Amniotic stem cell (primary cell): ENCODE measurements at regions not wholly inside any gene's neighbourhood (a gene's known extent, or its start where the extent isn't known, plus 50 kb on each side); places are given as distances from the start of the nearest gene placed in this dataset.
"Not testable (repeated sequence)": the region's sequence is repeated elsewhere in the genome, so short reads cannot be mapped to it uniquely, and the experiment has no call there.

Experiments used
- DNase-seq: peaks from one replicate; lab custom pipeline; 2025; lab: John Stamatoyannopoulos, UW

DNA sequence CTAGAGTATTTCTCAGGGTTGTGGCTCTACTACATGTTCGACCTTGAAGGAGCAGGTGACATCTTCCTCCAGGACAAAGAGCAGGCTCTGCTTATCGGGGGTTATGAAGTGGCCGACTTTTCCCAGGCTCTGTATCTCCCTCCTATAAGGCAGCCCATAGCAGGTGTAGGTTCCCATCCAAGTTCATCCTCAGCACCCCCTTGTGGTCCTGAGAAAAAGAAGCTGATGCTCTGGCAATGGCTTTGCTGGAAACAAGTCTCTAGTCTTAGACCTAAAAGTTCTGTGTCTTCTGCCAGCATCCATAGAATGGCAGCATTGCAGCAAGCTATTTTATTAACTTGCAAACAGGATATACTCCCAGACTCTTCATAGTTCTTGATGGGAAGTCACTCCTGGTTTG is 836.6 kb upstream of the PRKX start:
- DNase-seq, result no peak

DNA sequence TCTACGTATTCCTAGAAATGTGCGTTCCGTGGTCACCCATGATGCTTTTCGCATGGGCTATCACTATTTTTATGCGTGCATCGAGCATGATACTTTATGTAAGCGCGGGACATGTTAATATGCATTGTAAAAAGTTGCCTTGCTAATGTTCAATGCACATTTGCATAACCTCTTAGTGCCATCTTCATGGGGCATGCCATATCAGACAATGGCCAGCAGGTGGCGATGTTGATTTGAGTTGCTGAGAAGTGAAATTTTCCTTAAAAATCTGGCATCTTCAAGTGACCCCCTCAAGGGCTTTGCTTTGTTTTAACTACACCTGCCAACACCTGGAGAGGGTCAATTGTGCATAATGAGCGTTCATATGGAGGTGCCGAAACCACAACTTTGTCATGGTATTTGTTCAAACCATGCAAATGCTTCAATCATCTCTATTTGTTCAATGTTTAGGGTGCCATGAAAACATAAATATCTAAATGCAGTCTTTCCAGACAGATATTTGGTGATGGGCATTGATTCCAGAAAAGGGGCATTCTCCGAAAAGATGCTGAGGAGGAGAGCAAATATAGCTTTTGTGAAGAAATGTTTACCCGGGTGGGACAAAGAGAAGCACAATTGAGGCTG is 833.9 kb upstream of the PRKX start:
- DNase-seq, result peak; percentile 19

DNA sequence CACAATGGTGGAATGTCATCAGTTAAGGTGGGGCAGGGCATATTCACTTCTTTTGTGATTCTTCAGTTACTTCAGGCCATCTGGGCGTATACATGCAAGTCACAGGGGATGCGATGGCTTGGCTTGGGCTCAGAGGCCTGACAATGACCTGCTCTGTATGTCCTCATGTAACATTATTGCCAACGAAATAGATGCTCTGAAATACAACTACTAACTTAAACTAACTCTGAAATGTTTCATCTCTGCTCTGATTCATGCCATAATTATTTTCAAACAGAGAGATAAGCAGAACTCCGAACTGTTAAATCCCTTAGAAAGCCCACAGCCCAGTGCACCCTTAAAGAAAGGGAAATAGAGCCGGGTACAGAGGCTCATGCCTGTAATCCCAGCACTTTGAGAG is 832.7 kb upstream of the PRKX start:
- DNase-seq, result not testable (repeated sequence)

DNA sequence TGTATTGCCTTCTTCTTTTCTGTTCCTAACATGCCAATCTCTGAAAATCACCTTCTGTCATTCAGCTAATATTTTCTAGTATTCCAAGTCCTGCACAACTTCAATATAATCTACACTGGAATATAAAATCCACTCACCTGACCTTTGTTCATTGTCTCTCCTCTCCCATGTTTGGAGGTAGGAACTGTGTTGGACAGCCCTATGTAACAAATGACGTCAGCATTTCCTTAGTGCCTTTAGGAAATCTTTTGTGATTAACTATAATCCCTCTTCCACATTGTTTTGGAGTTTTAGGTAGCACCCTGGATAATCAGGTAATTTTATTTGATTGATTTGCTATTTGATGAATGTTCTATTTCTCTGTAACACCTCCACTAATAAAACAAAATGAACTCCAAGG is 814.8 kb upstream of the PRKX start:
- no peak for DNase-seq

DNA sequence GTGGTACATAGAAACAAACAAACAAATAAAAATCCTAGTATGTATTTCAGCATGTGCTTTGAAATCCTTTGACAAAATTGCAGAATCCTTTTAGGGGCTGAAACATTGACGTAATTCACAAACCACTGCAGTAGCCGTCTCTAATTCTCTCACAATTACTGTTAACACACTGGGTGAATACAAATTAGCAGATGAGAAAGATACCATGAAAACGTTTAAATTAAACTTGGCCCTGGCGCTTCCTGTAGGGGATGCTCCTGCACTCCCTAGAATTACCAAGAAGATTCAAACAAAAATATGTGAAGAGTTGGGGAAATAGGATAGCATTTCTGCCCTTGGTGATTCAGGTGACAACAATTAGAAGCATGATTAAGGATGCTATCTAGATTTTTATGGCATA is 772.5 kb upstream of the PRKX start:
- no peak for DNase-seq

DNA sequence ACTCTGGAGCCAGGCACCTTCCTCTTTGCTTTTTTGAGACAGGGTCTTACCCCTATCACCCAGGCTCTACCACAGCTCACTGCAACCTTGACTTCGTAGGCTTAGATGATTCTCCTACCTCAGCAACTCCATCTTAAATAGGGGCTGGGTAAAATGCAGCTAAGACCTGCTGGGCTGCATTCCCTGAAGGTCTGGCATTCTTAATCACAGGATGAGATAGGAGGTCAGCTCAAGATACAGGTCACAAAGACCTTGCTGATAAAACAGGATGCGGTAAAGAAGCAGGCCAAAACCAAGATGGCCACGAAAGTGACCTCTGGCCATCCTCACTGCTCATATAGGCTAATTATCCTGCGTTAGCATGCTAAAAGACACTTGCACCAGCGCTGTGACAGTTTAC is 770.8 kb upstream of the PRKX start:
- DNase-seq, result no peak

DNA sequence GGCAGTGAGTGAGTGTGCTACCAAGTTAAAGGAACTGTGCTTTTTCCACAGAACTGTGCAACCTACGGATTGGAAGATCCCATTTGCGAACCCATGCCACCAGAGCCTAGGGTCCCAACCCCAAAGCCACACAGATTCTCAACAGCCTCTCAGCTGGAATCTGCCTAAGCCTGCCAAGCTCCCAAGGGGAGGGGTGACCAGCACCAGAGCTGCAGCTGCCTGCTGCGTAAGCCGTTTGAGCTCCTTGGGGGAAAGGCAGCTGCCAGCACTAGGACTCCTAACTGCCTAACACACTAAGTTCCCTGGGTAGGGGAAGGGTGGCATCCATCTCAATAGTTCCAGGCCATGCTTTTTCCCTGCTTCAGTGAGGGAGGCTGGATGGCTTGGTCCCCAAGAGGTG is 738.1 kb upstream of the PRKX start:
- DNase-seq, result no peak

DNA sequence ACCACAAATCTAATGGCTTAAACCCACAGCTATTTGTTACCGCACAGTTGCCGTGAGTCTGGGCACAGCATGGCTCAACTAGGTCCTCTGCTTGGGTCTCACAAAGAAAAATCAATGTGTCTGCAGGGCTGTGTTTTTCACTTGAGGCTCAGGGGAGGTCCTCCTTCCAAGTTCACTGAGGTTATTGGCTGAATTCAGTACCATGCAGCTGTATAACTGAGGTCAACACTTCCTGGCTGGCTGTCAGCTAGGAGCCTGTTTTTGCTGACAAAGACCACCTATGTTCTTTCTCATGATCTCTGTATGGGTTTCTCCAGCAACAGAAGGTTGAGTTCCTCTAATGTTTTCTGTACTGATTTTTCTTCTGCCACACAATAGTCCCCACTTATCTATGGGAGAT is 736.7 kb upstream of the PRKX start:
- no peak for DNase-seq

DNA sequence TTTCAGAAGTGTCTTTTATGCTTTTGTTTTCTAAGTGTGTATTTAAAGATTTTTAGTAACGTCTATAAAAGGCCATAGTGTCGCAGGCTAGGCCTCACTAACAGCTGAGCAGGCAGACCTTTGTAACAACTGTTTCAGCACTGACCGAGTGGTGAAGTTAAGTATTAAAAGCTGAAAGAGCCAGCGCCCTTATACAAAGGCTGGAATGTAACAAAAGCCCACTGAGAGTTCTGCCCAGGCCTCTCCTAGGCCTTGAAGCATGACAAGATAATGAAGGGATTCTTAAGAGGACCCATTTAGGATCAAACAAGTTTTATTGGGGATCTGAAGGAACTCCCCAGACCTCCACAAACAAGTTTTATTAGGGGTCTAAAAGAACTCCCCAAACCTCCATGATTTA is 722.5 kb upstream of the PRKX start:
- DNase-seq, result no peak

DNA sequence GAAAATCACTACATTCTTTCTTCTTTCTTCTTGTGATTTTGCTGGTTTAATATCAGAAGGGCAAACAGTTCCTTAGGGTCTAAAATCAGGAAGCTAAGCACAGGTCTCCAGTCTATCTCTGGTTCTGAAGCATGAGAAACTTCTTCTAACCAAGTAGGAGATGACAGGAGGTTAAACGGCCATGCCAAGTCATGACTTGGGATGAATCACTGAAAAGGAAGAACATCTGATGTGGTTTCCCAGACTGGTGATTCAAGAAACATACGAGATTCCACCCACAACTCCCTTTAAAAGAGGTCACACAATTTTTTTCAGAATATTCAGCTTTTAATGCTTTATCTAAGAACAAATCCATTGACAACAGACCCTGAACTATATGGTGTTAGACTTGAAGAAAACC is 684.0 kb upstream of the PRKX start:
- no peak for DNase-seq

DNA sequence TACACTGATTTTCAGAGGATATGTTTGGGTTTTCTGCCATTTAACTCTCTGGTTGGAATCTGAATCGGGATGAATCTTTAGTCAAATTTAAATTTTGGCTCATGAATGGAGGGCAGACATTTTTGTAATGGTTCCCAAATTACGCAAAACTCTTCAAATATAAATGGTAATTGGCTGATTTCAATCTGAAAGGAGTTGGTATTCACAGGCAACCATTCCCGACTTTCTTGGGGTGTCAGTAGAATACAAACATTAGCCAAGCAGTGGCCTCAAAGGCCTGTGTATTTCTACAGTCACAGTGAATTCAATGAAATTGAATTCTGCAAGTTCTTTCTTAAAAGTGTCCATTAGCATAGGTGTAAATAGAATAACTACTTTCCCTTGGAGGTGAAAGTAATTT is 668.8 kb upstream of the PRKX start:
- no peak for DNase-seq

DNA sequence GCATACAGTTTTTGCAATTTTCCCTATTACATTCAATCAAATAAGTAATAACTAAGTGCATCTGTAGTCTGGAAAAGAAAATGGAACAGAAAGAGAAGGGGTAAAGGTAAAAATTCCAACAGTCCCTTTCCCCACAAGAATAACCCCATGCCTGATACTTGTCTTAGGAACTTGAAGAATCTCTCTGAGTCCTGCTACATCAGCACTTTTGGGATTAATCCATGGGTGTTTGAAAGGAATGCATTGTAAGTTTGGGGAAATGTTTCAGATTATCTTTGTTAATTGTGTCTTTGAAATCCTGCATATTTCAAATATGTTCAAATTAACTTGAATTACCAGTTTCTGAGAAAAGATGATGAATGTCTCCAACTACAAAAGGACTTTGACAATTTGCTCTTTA is 667.3 kb upstream of the PRKX start:
- no peak for DNase-seq

DNA sequence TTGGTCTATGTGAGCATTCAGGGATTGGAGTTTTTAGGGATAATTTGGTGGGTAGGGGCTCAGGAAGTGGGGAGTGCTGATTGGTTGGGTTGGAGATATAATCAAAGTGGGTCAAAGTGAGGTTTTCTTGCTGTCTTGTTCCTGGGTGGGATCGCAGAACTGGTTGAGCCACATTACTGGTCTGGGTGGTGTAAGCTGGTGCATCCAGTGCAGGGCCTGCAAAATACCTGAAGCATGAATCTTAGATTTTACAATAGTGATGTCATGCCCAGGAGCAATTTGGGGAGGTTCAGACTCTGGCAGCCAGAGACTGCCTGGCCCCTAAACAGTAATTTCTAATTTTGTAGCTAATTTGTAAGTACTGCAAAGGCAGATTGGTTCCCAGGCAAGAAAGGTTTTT is 665.6 kb upstream of the PRKX start:
- DNase-seq, result no peak

DNA sequence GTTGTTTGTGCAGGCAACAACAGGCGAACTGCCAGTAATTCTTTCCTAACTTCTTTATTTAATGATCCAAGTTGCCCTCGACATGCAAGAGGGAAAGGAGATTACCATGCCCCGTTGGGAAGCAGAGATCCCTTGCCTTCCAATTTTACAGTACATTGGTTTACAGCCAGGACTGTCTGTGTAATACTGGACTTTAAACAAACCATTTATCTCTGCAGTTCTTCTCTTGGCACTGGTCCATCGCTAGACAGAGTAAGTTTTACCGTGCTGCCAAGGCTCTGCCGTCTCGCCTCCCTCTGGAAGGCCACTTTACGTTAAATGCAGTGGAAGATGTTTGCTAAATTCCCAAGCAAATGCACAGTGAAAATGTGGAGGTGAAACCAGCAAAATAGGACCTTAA is 660.3 kb upstream of the PRKX start:
- no peak for DNase-seq

DNA sequence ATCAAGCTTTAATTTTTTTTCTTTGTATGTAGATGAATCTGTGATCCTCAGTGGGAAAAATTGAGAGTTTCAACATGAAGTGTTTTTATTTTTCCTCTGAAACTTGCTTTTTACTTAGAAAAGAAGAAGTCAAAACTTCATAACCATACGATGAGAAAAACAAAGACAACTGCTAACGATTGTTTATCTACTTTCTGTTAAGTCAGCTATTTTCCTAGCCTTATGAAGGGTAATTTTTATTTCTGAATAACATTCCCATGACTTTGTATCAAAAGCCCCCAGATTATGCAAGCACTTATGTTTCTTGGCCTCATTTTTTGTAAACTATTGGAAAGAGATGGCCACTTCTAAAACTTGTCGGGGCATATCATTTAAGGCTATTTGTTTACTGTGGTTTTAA is 645.1 kb upstream of the PRKX start:
- DNase-seq, result no peak

DNA sequence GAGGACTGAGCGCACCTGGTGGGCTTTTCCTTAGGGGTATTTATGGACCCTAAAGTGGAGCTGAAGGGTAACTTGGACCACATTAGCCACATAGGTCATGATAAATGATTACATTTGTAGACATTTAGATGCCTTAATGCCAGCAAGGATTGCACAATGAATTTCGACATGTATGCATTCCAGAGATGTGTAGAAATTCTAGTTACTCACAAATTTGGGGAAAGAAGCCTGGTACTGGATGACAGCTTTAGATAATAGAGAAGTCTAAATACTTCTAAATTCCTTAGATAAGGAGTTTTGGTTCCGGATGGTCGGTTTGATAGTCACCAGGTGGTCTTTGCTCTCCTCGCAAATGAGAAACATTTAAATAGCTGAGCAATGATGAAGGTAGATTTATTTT is 609.5 kb upstream of the PRKX start:
- DNase-seq, result no peak

DNA sequence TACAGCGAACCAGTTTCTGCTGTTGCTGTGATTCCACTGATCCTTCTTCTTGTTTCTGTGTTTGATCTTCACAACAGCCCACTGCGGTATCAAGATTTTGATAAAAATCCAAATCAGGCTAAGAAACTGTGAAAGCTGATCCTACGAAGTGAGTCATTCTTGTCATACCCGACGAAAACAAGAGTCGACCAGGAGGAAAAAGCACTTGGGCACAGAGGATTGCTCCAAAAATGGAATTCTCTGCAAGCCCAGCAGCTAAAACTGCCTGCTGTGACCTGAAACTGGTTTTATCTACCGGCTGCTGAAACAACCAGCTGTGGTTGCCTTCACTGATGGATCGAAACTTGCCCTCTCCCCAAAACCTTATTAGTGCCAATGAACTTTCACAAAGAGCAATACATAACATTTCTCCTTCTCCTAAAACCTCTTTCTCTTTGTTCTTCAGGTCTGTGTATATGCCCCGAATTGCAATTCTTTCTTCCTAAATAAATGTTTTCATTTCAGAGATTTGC is 607.0 kb upstream of the PRKX start:
- DNase-seq, result no peak

DNA sequence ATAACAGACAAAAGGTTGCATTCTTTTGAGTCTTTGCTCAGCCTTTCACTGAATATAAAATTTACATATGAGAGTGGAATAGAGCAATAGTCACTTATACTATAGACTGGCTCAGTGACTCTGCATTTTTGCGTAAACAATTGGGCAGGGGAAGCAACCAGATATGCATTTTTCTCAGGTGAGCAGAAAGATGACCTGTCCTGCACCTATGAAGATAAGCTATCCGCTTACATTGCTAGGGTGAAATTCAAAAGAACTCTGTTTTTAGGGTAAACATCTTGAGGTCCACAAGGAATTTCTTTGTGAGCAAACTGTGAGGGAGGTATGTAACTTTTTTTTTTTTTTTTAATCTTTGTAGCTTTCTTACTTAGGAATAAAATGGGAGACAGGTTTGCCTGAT is 602.4 kb upstream of the PRKX start:
- no peak for DNase-seq

DNA sequence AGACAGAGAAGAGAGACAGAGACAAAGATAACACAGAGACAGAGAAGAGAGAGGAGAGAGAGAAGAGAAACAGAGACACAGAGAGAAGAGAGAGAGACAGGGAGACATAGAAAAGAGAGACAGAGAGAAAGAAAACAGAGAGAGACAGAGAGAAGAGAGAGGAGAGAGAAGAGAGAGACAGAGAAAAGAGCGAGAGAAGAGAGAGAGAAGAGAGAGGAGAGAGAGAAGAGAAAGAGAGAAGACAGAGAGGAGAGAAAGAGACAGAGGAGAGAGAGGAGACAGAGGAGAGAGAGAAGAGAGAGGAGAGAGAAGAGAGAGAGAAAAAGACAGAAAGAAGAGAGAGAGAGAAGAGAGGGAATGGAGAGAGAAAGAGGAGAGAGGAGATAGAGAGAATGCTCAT is 601.1 kb upstream of the PRKX start:
- no peak for DNase-seq

DNA sequence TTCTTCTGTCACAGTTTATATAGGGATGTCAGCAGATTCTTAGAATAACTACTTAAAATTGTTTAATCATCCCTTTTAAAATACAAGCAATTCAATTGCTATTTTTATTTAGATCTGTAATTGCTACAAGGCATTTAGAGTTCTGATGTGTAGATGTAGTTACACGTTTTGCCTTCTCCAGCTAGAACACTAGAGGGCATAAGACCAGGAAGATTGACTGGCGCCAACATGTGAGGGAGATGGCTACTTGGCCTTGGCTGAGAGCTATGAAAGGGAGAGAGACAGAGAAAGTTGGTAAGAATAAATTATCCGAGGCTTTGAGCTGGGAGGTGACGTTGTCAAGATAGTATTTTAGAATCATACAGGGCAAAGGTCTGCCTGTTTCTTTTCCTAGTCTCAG is 563.7 kb upstream of the PRKX start:
- DNase-seq, result no peak

DNA sequence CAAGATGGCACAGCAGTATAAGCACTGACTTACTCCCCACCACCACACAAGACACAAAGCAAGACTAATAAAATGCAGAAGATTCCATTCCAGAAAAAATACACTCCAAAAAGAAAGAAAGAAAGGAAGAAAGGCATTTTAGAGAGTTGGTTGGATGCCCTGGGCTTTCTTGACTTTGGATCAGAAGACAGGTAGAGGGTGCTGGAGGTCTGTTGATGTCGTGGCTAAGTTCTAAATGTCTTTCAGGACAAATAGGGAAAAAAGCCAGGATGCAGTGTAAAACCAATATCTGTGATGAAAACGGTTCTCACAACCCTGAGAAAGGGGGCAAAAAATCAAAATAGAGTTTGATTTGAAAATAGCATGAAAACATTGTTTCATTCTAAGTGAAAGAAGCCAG is 555.2 kb upstream of the PRKX start:
- no peak for DNase-seq

DNA sequence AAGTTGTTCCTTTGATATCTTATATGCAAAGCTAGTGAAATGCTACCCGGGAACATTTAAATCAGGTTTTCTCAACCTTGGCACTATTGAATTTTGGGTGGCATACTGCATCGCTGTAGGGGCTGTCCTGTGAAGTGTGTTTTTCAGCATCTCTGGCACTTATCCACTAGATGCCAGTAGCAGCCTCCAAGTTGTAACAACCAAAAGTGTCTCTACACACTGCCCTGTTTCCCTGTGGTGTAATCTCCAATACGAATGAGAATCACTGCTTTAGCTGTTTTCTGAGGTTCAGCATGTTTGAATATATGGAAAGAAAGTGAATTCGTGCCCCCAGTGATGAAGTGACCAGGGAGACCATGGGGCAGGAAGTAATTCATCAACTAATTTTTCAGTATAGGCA is 551.6 kb upstream of the PRKX start:
- DNase-seq, result no peak

DNA sequence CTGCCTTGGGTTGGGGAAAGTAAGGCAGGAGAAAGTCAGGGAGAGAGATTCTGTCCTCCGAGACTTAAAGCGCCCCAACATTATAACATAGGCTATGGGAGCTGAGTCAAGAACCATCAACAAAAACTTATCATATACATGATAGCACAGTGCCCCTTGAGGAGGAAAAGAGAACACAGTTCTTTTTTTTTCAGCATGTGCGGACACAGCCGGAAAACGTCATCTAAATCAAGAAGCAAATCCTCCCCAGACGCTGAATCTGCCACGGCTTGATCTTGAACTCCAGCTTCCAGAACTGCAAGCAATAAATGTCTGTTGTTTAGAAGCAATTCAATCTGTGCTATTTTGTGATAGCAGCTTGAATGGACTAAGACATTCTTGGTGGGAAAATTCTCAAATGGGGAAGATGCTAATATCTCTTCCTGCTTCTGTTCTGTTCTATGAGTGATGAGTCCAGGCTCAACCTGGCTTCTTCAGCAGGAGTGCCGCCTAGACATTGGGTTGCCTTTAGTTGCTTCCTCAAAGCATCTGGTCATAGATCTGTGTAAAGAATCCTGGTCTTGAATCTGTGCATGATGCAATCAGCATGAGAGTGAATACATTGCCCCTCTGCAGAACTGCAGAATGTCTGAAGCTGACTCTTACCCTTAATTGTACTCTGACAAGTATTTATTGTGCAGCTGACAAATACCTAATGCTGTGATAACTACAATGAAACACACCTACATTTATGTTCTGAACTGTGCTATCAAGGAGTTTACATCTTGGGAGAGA is 549.8 kb upstream of the PRKX start:
- DNase-seq, result no peak

DNA sequence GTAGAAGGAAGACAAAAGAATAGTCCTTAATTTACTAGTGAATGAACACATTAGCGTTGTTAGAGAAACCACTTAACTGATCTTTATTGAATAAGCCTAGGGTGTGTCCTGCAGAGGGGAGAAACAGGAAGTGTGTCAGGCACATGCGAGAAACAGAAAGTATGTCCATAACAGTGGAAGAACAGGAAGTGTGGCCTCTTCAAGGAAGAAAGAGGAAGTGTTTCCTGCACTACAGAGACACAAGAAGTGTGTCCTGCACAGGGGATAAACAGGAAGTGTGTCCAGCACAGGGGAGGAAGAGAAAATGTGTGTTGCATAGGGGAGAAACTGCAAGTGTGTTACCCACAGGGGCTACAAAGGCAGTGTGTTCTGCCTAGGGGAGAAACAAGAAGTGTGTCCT is 539.6 kb upstream of the PRKX start:
- DNase-seq, result no peak
